Endodermal cell (in vitro differentiated cells): ENCODE measurements at regions not wholly inside any gene's neighbourhood (a gene's known extent, or its start where the extent isn't known, plus 50 kb on each side); places are given as distances from the start of the nearest gene placed in this dataset.

Source experiments
- DNase-seq: peaks from one replicate; pipeline ENCODE4 v3.0.0-alpha.2; 2017
- H3K27ac ChIP-seq: 2 replicates; pipeline ENCODE4 v1.5.1; 2013; ENCODE audit warnings: mild to moderate bottlenecking, low read depth, low read length, moderate library complexity
- H3K27me3 ChIP-seq: 2 replicates; pipeline ENCODE4 v1.6.1; 2013; ENCODE audit warnings: mild to moderate bottlenecking, low read length, moderate library complexity; ENCODE audit not compliant: insufficient read depth, control insufficient read depth, poor library complexity, severe bottlenecking
- H3K36me3 ChIP-seq: 2 replicates; pipeline ENCODE4 v1.7.0; 2013; ENCODE audit warnings: mild to moderate bottlenecking, low read length, moderate library complexity; ENCODE audit not compliant: control insufficient read depth, insufficient read depth
- H3K4me1 ChIP-seq: one replicate; pipeline ENCODE4 v1.7.0; 2013; ENCODE audit warnings: low read length; ENCODE audit not compliant: control insufficient read depth, insufficient read depth
- H3K4me3 ChIP-seq: 2 replicates; pipeline ENCODE4 v1.5.1; 2013; ENCODE audit warnings: mild to moderate bottlenecking, low read length, moderate library complexity
- H3K9ac ChIP-seq: 2 replicates; pipeline ENCODE4 v1.6.1; 2013; ENCODE audit warnings: mild to moderate bottlenecking, low read length, moderate library complexity; ENCODE audit not compliant: poor library complexity, severe bottlenecking; ENCODE audit errors: extremely low read depth
- H3K9me3 ChIP-seq: 2 replicates; pipeline ENCODE4 v1.6.1; 2013; ENCODE audit warnings: mild to moderate bottlenecking, low read length, moderate library complexity; ENCODE audit not compliant: control insufficient read depth
- H3K27ac Mint-ChIP-seq: 2 replicates; pipeline ENCODE4 v1.8.0; 2020; ENCODE audit warnings: mixed read lengths
- H3K27me3 Mint-ChIP-seq: 2 replicates; pipeline ENCODE4 v1.8.0; 2021; ENCODE audit warnings: mild to moderate bottlenecking, mixed read lengths; ENCODE audit not compliant: insufficient read depth
- H3K36me3 Mint-ChIP-seq: 2 replicates; pipeline ENCODE4 v1.8.0; 2020; ENCODE audit warnings: low read depth, mixed read lengths
- H3K4me1 Mint-ChIP-seq: 2 replicates; pipeline ENCODE4 v1.8.0; 2020; ENCODE audit warnings: mixed read lengths
- H3K4me3 Mint-ChIP-seq: 2 replicates; pipeline ENCODE4 v1.8.0; 2020; ENCODE audit warnings: mild to moderate bottlenecking, moderate library complexity, mixed read lengths
- H3K9me3 Mint-ChIP-seq: 2 replicates; pipeline ENCODE4 v1.8.0; 2020; ENCODE audit warnings: mild to moderate bottlenecking, mixed read lengths
- CTCF ChIP-seq: fragments of 200-600 bp; sonication (generic); conservative IDR thresholded peaks from 2 replicates; pipeline ENCODE4 v1.5.0; 2021; ENCODE audit warnings: antibody characterized with exemption, mild to moderate bottlenecking
- WGBS, 2 experiments: methylation state at CpG; one replicate each; pipeline versions ENCODE4 v1.1.5 to v1.1.7; 2013; ENCODE audit warnings: missing lambda C conversion rate in 2 of 2, mixed read lengths in 1 of 2; ENCODE audit not compliant: insufficient coverage in 1 of 2, insufficient read length in 1 of 2; 5-methylcytosine and 5-hydroxymethylcytosine counted together

GRCh38 chr10:57884965-57885617 is 382.6 kb downstream of the IPMK start:
- H3K4me3 ChIP-seq = no peak overlapping the region
- no peak overlapping the region for H3K9ac ChIP-seq
- TF ChIP-seq CTCF = no peak
- H3K27ac ChIP-seq = no peak overlapping the region
- no peaks in the 10 kb centered on the region for H3K36me3 ChIP-seq
- Mint-ChIP-seq H3K27ac (no peak overlapping the region), H3K4me1 (peaks cover 8% of the 10 kb centered on the region), H3K9me3 (peaks cover 10% of the 10 kb centered on the region), H3K27me3 (no peaks in the 10 kb centered on the region), H3K36me3 (no peaks in the 10 kb centered on the region), H3K4me3 (no peak overlapping the region)
- 89 to 100% methylated on average over 1 to 2 of the region's 2 CpGs for WGBS, 2 experiments
- DNase-seq = no peak
- H3K4me1 ChIP-seq = no peaks in the 10 kb centered on the region
- no peaks in the 10 kb centered on the region for H3K27me3 ChIP-seq
- no peaks in the 10 kb centered on the region for H3K9me3 ChIP-seq

GRCh38 chr10:57884407-57884806 is 383.3 kb downstream of the IPMK start:
- no peak overlapping the region for H3K9ac ChIP-seq
- H3K27ac ChIP-seq = no peak overlapping the region
- H3K4me3 Mint-ChIP-seq = no peak overlapping the region
- no peaks in the 10 kb centered on the region for H3K36me3 ChIP-seq
- no peaks in the 10 kb centered on the region for H3K4me1 ChIP-seq
- TF ChIP-seq CTCF = no peak
- no peaks in the 10 kb centered on the region for H3K9me3 ChIP-seq
- H3K9me3 Mint-ChIP-seq = peaks cover 7% of the 10 kb centered on the region
- peaks cover 8% of the 10 kb centered on the region for H3K4me1 Mint-ChIP-seq
- no peak for DNase-seq
- H3K27ac Mint-ChIP-seq = no peak overlapping the region
- no peaks in the 10 kb centered on the region for H3K27me3 Mint-ChIP-seq
- no peaks in the 10 kb centered on the region for H3K27me3 ChIP-seq
- H3K36me3 Mint-ChIP-seq = no peaks in the 10 kb centered on the region
- H3K4me3 ChIP-seq = no peak overlapping the region
- 90% methylated on average over 2 of the region's 2 CpGs; no CpG with 5 or more reads in 1 of the 2 experiments for WGBS, 2 experiments

- Histone ChIP-seq H3K36me3 (no peaks in the 10 kb centered on the region), H3K9me3 (no peaks in the 10 kb centered on the region), H3K27ac (no peak overlapping the region), H3K27me3 (no peaks in the 10 kb centered on the region), H3K9ac (no peak overlapping the region), H3K4me1 (no peaks in the 10 kb centered on the region), H3K4me3 (no peak overlapping the region)
- WGBS, 2 experiments = 89 to 100% methylated on average over 1 of the region's 1 CpG
- Mint-ChIP-seq H3K27me3 (no peaks in the 10 kb centered on the region), H3K27ac (no peak overlapping the region), H3K9me3 (no peaks in the 10 kb centered on the region), H3K36me3 (no peaks in the 10 kb centered on the region), H3K4me1 (peaks cover 3% of the 10 kb centered on the region), H3K4me3 (no peak overlapping the region)
- TF ChIP-seq CTCF = no peak
- DNase-seq = no peak
Measured at GRCh38 chr10:57880446-57881227, 387.1 kb downstream of the IPMK start.
